ENCODE measurements at regions not wholly inside any gene's neighbourhood (a gene's known extent, or its start where the extent isn't known, plus 50 kb on each side); places are given as distances from the start of the nearest gene placed in this dataset.

- no peak for TF ChIP-seq EZH2 (IDR thresholded peaks at IDR 0.05; ENCODE audit: low read depth)
- no peak for TF ChIP-seq CTCF (conservative IDR thresholded peaks at IDR 0.05)
Observed at GRCh38 chr10:118500477-118501104, 94.9 kb downstream of the PRLHR start.
